MM.1S (cell line): ENCODE measurements at regions not wholly inside any gene's neighbourhood (a gene's known extent, or its start where the extent isn't known, plus 50 kb on each side); places are given as distances from the start of the nearest gene placed in this dataset.

Source experiments
- DNase-seq: peaks from one replicate; pipeline ENCODE4 v3.0.0-alpha.2; 2015
- H2AFZ ChIP-seq: fragments of 300-600 bp; sonication (generic); 2 replicates; pipeline ENCODE4 v1.6.0; 2016; ENCODE audit warnings: antibody characterized with exemption, low read length
- H3F3A ChIP-seq: fragments of 300-600 bp; sonication (generic); 2 replicates; pipeline ENCODE4 v1.6.1; 2016; ENCODE audit warnings: mild to moderate bottlenecking, antibody characterized with exemption, low read length, moderate library complexity, mixed read lengths; ENCODE audit not compliant: insufficient read depth
- H3K27ac ChIP-seq: fragments of 300-600 bp; sonication (generic); 2 replicates; pipeline ENCODE4 v1.5.1; 2016; ENCODE audit warnings: mild to moderate bottlenecking, low read length
- H3K27me3 ChIP-seq: fragments of 300-600 bp; sonication (generic); replicated peaks from 2 replicates; pipeline ENCODE4 v1.6.0; 2016; ENCODE audit warnings: low read length; ENCODE audit not compliant: insufficient read depth
- H3K36me3 ChIP-seq: fragments of 300-600 bp; sonication (generic); replicated peaks from 2 replicates; pipeline ENCODE4 v1.6.1; 2016; ENCODE audit warnings: mild to moderate bottlenecking, low read length, mixed read lengths; ENCODE audit not compliant: insufficient read depth
- H3K4me1 ChIP-seq: fragments of 300-600 bp; sonication (generic); 2 replicates; pipeline ENCODE4 v1.6.1; 2016; ENCODE audit warnings: low read length, mixed read lengths
- H3K4me2 ChIP-seq: fragments of 300-600 bp; sonication (generic); 2 replicates; pipeline ENCODE4 v1.6.0; 2016; ENCODE audit warnings: low read depth, low read length
- H3K4me3 ChIP-seq: fragments of 300-600 bp; sonication (generic); 2 replicates; pipeline ENCODE4 v1.5.1; 2016; ENCODE audit warnings: low read length, mixed read lengths
- H3K79me2 ChIP-seq: fragments of 300-600 bp; sonication (generic); 2 replicates; pipeline ENCODE4 v1.6.1; 2016; ENCODE audit warnings: mixed run types, low read length, mixed read lengths
- H3K9ac ChIP-seq: fragments of 300-600 bp; sonication (generic); 2 replicates; pipeline ENCODE4 v1.6.1; 2016; ENCODE audit warnings: low read length, mixed read lengths
- H3K9me2 ChIP-seq: fragments of 300-600 bp; sonication (generic); replicated peaks from 2 replicates; pipeline ENCODE4 v1.6.1; 2016; ENCODE audit warnings: mild to moderate bottlenecking, low read length, mixed read lengths; ENCODE audit not compliant: insufficient read depth
- H3K9me3 ChIP-seq: fragments of 300-600 bp; sonication (generic); replicated peaks from 2 replicates; pipeline ENCODE4 v1.6.1; 2016; ENCODE audit warnings: mild to moderate bottlenecking, low read length, mixed read lengths; ENCODE audit not compliant: insufficient read depth
- H4K20me1 ChIP-seq: fragments of 300-600 bp; sonication (generic); 2 replicates; pipeline ENCODE4 v1.6.1; 2016; ENCODE audit warnings: mild to moderate bottlenecking, low read length, moderate library complexity, mixed read lengths; ENCODE audit not compliant: insufficient read depth
- CTCF ChIP-seq: fragments of 300-600 bp; sonication (generic); IDR thresholded peaks from 2 replicates; pipeline ENCODE4 v1.5.1; 2016; ENCODE audit warnings: antibody characterized with exemption, low read length, mixed read lengths
- EZH2 ChIP-seq: fragments of 300-600 bp; sonication (generic); optimal IDR thresholded peaks from 2 replicates; pipeline ENCODE3; 2017; ENCODE audit warnings: low read depth, mild to moderate bottlenecking, antibody characterized with exemption, low read length, mixed read lengths
- EZH2phosphoT487 ChIP-seq: fragments of 300-600 bp; sonication (generic); IDR thresholded peaks from 2 replicates; pipeline ENCODE4 v1.6.1; 2018; ENCODE audit warnings: antibody characterized with exemption, low read length

GRCh38 chr11:29326757-29327156 is 690.1 kb downstream of the KCNA4 start:
- no peaks in the 10 kb centered on the region for H4K20me1 ChIP-seq
- H3K9ac ChIP-seq = no peak overlapping the region
- no peaks in the 10 kb centered on the region for H3K4me1 ChIP-seq
- H3K79me2 ChIP-seq = no peaks in the 10 kb centered on the region
- DNase-seq = no peak
- H3K27me3 ChIP-seq = no peaks in the 10 kb centered on the region
- no peak overlapping the region for H3K4me3 ChIP-seq
- H3K9me2 ChIP-seq = no peaks in the 10 kb centered on the region
- no peak for TF ChIP-seq CTCF
- no peak for TF ChIP-seq EZH2
- no peak for TF ChIP-seq EZH2phosphoT487
- no peaks in the 10 kb centered on the region for H3K9me3 ChIP-seq
- no peak overlapping the region for H3K4me2 ChIP-seq
- H3K27ac ChIP-seq = no peak overlapping the region
- no peaks in the 10 kb centered on the region for H3F3A ChIP-seq
- no peaks in the 10 kb centered on the region for H3K36me3 ChIP-seq
- H2AFZ ChIP-seq = no peak overlapping the region

- Histone ChIP-seq H3K9me2 (no peaks in the 10 kb centered on the region), H3K9ac (no peak overlapping the region), H3K79me2 (no peaks in the 10 kb centered on the region), H3K4me1 (no peaks in the 10 kb centered on the region), H3F3A (no peaks in the 10 kb centered on the region), H3K36me3 (no peaks in the 10 kb centered on the region), H3K4me2 (no peak overlapping the region), H3K9me3 (no peaks in the 10 kb centered on the region), H4K20me1 (no peaks in the 10 kb centered on the region), H3K27ac (no peak overlapping the region), H3K4me3 (no peak overlapping the region), H3K27me3 (no peaks in the 10 kb centered on the region), H2AFZ (no peak overlapping the region)
- TF ChIP-seq EZH2phosphoT487 = no peak
- no peak for TF ChIP-seq CTCF
- no peak for TF ChIP-seq EZH2
- no peak for DNase-seq
Observed at GRCh38 chr11:29324328-29324727, 692.5 kb downstream of the KCNA4 start.

GRCh38 chr11:29321293-29322132 is 695.3 kb downstream of the KCNA4 start:
- no peaks in the 10 kb centered on the region for H4K20me1 ChIP-seq
- no peak overlapping the region for H3K4me3 ChIP-seq
- no peak overlapping the region for H3K4me2 ChIP-seq
- DNase-seq = no peak
- H3F3A ChIP-seq = no peaks in the 10 kb centered on the region
- no peaks in the 10 kb centered on the region for H3K27me3 ChIP-seq
- H2AFZ ChIP-seq = no peak overlapping the region
- H3K9me2 ChIP-seq = no peaks in the 10 kb centered on the region
- H3K9ac ChIP-seq = no peak overlapping the region
- TF ChIP-seq CTCF = no peak
- TF ChIP-seq EZH2phosphoT487 = no peak
- TF ChIP-seq EZH2 = no peak
- no peaks in the 10 kb centered on the region for H3K4me1 ChIP-seq
- H3K79me2 ChIP-seq = no peaks in the 10 kb centered on the region
- H3K36me3 ChIP-seq = no peaks in the 10 kb centered on the region
- H3K9me3 ChIP-seq = no peaks in the 10 kb centered on the region
- no peak overlapping the region for H3K27ac ChIP-seq
